Kidney tubule cell (primary cell): ENCODE measurements at regions not wholly inside any gene's neighbourhood (a gene's known extent, or its start where the extent isn't known, plus 50 kb on each side); places are given as distances from the start of the nearest gene placed in this dataset.

Experiments used
- DNase-seq: peaks from one replicate; pipeline ENCODE4 v3.0.0-alpha.2; 2018; ENCODE audit warnings: low spot score

GRCh38 chr2:193561054-193561453, 1366.3 kb upstream of the TMEFF2 start:
- DNase-seq, result no peak

DNA sequence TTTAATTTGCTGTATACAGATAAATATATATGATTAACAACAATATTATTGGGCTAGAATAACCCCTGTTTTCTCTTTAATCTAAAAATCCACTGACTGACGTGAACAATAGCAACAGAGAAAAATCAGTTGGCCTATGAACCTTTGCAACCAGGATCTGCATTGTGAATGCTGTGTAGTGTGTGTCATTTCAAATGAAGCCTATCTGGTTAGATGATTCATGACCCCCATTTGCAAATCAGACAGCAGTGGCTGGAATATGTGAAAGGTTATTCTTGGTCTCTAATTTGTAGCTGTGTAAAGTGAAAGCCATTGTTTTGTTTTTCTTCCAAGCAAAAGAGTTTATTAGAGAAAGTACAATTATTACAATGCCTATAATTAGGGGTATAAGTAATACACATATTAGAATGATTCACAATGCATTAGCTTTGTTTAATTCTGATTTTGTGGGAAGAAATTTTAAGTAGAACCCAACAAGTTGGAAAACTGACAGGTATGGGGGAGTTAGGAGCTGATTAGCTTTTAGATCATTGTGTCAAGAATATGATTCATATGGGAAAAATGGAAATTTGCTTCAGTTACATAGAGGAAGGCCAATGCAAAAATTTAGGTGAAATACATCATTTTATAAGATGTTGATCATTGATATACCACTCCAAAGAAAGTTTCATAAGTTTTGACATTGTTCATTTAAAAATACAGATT, 1362.2 kb upstream of the TMEFF2 start:
- DNase-seq, result peak; percentile 74

DNA sequence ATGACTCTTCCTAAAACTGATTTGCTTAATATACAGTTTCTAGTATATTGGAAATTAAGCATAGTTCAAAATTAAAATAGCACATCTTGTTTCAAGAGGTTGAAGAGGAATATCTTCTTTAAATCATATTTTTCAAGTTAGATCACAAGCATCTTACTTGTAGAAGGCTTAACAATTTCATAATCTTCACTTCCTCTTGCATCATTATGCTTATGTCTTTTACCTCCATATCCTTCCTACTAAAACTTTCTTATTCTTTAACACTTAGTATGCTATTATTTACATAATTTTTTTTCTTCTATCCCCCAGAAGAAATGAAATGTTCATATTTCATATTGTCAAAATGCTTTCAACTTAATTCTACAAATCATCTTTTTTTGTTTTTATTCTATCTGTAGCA, 1354.9 kb upstream of the TMEFF2 start:
- no peak for DNase-seq

GRCh38 chr2:193542762-193543161, 1348.0 kb upstream of the TMEFF2 start:
- no peak for DNase-seq

- no peak for DNase-seq
These were observed 1344.5 kb upstream of the TMEFF2 start for GRCh38 chr2:193539188-193539587.

GRCh38 chr2:193538061-193538460, 1343.3 kb upstream of the TMEFF2 start:
- DNase-seq, result no peak

DNA sequence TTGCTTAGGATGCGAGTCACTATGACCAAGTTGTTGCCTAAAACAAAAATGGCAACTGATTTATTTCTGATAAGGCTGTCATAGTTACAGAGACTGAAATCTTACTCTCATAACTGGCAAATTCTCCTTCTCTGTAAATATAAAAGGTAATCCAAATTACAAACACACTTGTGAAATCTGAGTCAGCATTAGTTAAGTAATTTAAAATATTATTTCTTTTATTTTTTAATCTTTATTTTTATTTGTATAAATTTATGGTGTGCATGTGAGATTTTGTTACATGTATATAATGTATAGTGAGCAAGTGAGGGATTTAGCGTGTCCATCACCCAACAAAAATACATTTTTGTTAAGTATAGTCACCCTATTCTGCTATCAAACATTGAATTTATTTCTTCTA, 1342.8 kb upstream of the TMEFF2 start:
- DNase-seq, result no peak

DNA sequence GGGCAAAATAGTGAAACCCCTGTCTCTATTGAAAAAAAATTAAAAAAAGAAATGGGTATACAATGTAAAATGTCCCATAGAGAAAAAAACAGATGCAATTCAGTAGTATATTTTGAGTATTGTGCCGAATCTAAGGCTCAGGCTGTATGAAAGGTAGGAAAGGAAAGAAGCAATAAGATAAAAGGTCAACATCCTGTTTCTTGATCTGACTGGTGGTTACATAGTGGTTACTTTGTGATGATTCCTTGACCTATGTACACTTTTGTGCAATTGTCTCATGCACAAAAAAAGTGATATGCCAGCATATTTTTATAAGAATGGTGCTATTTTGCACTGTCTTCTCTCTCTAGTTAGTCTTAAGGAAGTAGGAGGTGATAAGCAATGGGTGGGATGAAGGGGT, 1333.7 kb upstream of the TMEFF2 start:
- no peak for DNase-seq

DNA sequence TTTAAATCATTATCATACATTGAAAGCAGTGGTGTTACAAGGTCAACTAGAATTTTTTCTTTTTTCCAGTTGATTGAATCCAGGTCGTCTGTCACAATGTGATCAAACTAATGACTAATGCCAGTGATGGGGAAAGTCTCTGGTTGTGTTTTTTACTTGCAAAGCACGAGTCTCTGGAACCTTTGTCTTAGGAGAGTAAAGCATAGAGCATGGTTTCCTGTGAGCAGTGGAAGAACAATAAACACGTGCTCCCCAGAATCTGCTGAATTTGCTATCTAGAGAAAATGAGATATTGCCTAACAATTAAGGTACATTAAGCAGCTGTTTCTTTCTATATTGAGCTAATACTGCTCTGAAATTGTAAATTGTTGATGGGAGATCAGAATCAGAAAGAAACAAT, 1332.4 kb upstream of the TMEFF2 start:
- DNase-seq, result peak; percentile 45

DNA sequence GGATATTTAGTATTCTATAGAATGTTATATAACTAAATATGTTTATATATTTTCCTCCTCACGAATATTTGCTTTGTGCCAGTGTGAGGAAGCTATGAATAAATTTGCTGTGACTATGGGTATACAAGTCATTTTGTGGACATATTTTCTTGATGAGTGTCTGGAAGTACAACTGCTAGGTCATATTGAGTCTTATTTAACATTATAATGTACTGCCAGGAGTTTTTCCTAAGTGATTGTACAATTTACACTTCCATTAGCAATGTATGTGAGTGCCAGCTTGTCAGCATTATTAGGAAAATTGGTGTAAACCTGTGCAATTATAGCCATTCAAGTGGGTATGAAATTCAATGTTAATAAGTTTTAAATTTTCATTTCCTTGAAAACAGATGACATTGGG, 1328.9 kb upstream of the TMEFF2 start:
- peak; percentile 30 for DNase-seq

DNA sequence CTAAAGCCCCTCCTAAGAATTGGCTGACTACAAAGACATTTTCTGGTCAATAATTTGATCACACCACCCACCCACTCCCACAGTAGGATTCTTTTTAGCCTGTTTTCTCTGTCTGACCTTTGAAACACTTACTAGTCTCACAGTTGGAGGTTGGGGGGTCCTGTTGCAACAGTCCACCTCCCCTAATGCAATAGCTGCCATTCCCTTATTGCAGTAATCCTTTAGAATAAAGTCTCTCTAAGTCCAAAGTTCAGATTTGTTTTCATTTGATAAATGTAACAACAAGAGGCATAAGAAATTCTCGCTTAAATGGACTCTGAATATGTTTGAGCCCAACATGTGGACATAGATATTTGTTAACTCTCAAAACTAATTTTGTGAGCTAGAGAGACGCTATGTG, 1326.8 kb upstream of the TMEFF2 start:
- no peak for DNase-seq

- no peak for DNase-seq
These were observed 1326.2 kb upstream of the TMEFF2 start for GRCh38 chr2:193520709-193521458.

DNA sequence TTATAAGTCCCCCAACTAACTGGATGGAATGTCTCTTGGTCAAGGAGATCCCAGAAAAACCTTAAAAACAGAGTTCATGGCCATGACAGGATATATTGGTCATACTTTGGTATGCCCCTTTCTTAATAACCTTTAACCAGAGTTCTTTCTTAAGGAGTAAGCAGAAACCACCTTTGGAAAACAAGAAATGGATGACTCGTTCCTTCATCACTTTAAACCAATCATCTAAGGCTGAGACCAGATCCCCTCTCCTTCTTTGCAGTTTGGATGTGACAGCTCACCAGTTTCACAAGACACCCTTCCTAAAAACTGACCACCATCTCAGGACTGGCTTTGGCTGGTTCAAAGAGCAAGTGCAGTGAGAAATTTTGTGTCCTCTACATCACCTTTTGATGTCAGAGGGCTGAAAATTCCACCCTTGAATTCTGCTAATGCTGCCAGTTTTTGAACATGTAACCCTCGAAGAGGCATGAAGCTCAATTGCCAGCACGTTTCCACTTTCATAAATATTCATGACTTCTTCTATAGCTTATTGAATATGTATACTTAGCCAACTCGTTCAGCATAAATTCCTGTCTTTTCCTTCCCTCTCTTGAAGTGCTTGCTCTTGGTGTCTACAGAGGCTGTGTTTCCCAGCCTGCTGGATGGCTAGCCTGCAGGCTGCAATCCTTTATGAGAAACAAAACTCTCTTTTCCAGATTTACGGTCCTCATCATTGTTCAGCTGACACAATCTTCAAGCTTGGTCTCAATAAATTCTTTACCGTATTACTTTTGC, 1323.5 kb upstream of the TMEFF2 start:
- peak; percentile 97 for DNase-seq

DNA sequence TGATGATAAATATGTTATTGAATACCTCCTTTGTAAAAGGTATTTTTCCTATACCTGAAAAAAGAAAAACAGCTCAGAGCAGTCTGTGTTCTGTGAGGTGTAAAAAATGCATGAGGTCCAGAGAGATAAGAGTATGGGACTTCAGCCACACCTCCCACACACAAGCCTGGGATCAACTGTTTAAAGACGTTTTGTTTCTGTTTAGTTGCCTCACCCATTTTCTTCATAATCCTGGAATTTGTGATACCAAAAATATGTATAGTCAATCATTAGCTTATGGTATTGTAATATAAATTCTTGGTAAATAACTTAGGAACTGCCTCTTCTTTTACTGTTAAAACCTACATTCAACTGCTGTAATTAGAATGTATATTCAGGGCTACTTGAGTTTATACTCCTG, 1322.9 kb upstream of the TMEFF2 start:
- peak; percentile 86 for DNase-seq

- DNase-seq, result no peak
These were observed 1311.3 kb upstream of the TMEFF2 start for GRCh38 chr2:193506035-193506434.

DNA sequence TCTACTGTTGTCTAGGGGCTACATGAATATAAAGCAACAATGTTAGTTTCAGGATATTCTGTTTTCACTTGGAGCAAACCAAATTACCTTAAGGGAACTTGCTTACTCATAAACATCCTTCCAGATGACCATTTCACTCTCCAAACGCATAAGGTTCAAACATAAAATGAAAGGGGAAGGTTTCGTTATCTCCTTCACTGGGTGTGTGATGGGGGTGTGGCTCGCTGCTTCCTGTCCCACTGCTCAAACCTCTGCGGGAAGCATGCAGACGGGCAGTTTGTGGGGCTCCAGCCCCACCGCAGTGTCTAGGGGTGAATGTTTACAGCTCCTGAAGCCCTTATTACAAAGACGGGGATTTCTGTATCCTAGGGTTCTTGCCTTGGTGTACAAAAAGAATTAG, 1310.9 kb upstream of the TMEFF2 start:
- no peak for DNase-seq

DNA sequence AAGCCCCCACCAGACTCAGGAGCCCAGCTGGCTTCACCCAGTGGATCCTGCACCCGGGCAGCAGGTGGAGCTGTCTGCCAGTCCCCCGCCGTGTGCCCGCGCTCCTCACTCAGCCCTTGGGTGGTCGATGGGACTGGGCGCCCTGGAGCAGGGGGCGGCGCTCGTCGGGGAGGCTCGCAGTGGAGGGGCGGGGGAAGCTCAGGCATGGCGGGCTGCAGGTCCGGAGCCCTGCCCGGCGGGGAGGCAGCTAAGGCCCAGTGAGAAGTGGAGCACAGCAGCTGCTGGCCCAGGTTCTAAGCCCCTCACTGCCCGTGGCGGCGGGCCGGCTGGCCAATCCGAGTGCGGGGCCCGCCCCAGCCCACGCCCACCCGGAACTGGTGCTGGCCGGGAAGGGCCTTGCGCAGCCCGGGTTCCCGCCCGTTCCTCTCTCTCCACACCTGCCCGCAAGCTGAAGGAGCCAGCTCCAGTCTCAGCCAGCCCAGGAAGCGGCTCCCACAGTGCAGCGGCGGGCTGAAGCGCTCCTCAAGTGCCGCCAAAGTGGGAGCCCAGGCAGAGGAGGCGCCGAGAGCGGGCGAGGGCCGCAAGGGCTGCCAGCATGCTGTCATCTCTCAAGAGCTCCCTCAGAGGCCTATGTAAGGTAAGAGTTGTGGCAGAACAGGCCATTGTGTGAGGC, 1307.8 kb upstream of the TMEFF2 start:
- DNase-seq, result no peak

DNA sequence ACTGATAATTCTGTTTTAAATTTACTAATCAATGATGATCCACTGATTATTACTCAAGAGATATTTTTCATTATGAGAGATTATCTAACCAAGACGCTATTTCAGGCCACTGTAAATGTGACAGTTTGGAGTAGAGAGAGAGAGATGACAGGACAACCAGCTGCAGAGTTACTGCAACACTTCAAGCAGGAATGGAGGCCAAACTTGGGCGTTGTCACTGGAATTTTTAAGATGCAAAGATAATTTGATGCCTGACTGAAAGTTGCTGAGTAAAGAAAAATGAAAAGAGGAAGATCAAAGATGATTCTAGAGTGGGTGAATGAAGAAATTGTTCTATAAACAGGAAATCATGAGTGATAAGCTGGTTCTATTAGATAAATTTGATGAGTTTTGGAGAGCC, 1302.1 kb upstream of the TMEFF2 start:
- DNase-seq, result no peak

- no peak for DNase-seq
These were observed 1287.8 kb upstream of the TMEFF2 start for GRCh38 chr2:193482557-193482956.

DNA sequence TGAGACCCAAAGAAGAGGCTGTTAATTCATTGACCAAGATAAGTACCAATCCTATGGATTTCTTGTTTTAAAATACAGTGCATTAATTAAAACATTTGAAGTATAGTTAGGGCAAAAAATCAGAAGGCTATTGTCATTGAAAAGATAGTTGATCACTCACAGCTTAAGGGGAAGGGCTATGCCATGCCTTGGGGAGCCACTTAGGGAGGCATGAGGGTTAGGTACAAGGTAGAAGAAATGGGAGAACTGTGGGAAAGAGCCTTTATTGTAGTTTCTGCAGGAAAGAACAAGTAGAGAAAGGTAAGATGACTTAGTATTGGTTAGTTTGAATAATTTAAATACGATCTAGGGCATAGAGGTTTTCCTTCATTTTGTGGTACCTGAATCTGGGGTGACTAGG, 1285.5 kb upstream of the TMEFF2 start:
- DNase-seq, result no peak

- DNase-seq, result peak; percentile 2
These were observed 1281.6 kb upstream of the TMEFF2 start for GRCh38 chr2:193476171-193476800.

GRCh38 chr2:193475038-193475437, 1280.3 kb upstream of the TMEFF2 start:
- DNase-seq, result no peak
